H9 (cell line): ENCODE measurements at regions not wholly inside any gene's neighbourhood (a gene's known extent, or its start where the extent isn't known, plus 50 kb on each side); places are given as distances from the start of the nearest gene placed in this dataset.

Experiments used
- DNase-seq: peaks from one replicate; pipeline ENCODE4 v3.0.0-alpha.2; 2017
- H2AFZ ChIP-seq: one replicate; pipeline ENCODE4 v1.6.1; 2013; ENCODE audit warnings: mild to moderate bottlenecking, low read length, control low read depth, moderate library complexity
- H2AK5ac ChIP-seq: 2 replicates; pipeline ENCODE4 v1.6.1; 2013; ENCODE audit warnings: low read length, control low read depth, mixed read lengths; ENCODE audit not compliant: insufficient read length
- H2BK120ac ChIP-seq: one replicate; pipeline ENCODE4 v1.6.1; 2013; ENCODE audit warnings: low read depth, mild to moderate bottlenecking, low read length, control low read depth, inconsistent platforms; ENCODE audit not compliant: poor library complexity, severe bottlenecking
- H2BK12ac ChIP-seq: 2 replicates; pipeline ENCODE4 v1.6.1; 2013; ENCODE audit warnings: low read length, control low read depth, mixed read lengths, low read depth; ENCODE audit not compliant: insufficient read length
- H2BK15ac ChIP-seq: 2 replicates; pipeline ENCODE4 v1.6.1; 2013; ENCODE audit warnings: low read depth, low read length, control low read depth
- H2BK20ac ChIP-seq: one replicate; pipeline ENCODE4 v1.6.1; 2013; ENCODE audit warnings: low read depth, mild to moderate bottlenecking, low read length, control low read depth, inconsistent platforms; ENCODE audit not compliant: poor library complexity, severe bottlenecking
- H2BK5ac ChIP-seq: 2 replicates; pipeline ENCODE4 v1.6.1; 2013; ENCODE audit warnings: low read length, control low read depth, mixed read lengths; ENCODE audit not compliant: insufficient read length
- H3K14ac ChIP-seq: 2 replicates; pipeline ENCODE4 v1.6.1; 2013; ENCODE audit warnings: low read length, control low read depth; ENCODE audit not compliant: insufficient read depth
- H3K18ac ChIP-seq: 2 replicates; pipeline ENCODE4 v1.6.1; 2013; ENCODE audit warnings: low read depth, mild to moderate bottlenecking, mixed read lengths, low read length, control low read depth; ENCODE audit not compliant: insufficient read length
- H3K23ac ChIP-seq: 2 replicates; pipeline ENCODE4 v1.6.1; 2013; ENCODE audit warnings: low read length, control low read depth, mixed read lengths, low read depth; ENCODE audit not compliant: insufficient read length
- H3K23me2 ChIP-seq: 2 replicates; pipeline ENCODE4 v1.6.1; 2013; ENCODE audit warnings: low read depth, mild to moderate bottlenecking, mixed read lengths, low read length, control low read depth; ENCODE audit not compliant: insufficient read length, poor library complexity, severe bottlenecking
- H3K27ac ChIP-seq: 2 replicates; pipeline ENCODE4 v1.5.1; 2013; ENCODE audit warnings: low read length, control low read depth, mixed read lengths, low read depth; ENCODE audit not compliant: insufficient read length
- H3K27me3 ChIP-seq: 2 replicates; pipeline ENCODE4 v1.6.1; 2013; ENCODE audit warnings: low read length, control low read depth, inconsistent platforms; ENCODE audit not compliant: insufficient read depth
- H3K4ac ChIP-seq: 2 replicates; pipeline ENCODE4 v1.6.1; 2013; ENCODE audit warnings: low read depth, mild to moderate bottlenecking, control low read depth, inconsistent platforms, low read length, moderate library complexity
- H3K4me1 ChIP-seq: 2 replicates; pipeline ENCODE4 v1.6.1; 2013; ENCODE audit warnings: low read length, control low read depth, inconsistent platforms; ENCODE audit not compliant: insufficient read depth
- H3K4me2 ChIP-seq: 2 replicates; pipeline ENCODE4 v1.6.1; 2013; ENCODE audit warnings: low read length, control low read depth, mixed read lengths; ENCODE audit not compliant: insufficient read length, insufficient read depth
- H3K56ac ChIP-seq: 2 replicates; pipeline ENCODE4 v1.6.1; 2013; ENCODE audit warnings: low read depth, mild to moderate bottlenecking, mixed read lengths, low read length, control low read depth; ENCODE audit not compliant: insufficient read length
- H3K79me1 ChIP-seq: 2 replicates; pipeline ENCODE4 v1.6.1; 2013; ENCODE audit warnings: low read depth, mild to moderate bottlenecking, moderate library complexity, low read length, control low read depth, inconsistent platforms; ENCODE audit not compliant: insufficient read depth, poor library complexity, severe bottlenecking
- H3K79me2 ChIP-seq: 2 replicates; pipeline ENCODE4 v1.6.1; 2013; ENCODE audit warnings: low read length, control low read depth, inconsistent platforms; ENCODE audit not compliant: insufficient read depth
- H3K9ac ChIP-seq: 2 replicates; pipeline ENCODE4 v1.6.1; 2013; ENCODE audit warnings: low read length, control low read depth, mixed read lengths; ENCODE audit not compliant: insufficient read length; ENCODE audit errors: extremely low read depth
- H3K9me3 ChIP-seq: one replicate; pipeline ENCODE4 v1.6.1; 2013; ENCODE audit warnings: low read depth, low read length, inconsistent platforms; ENCODE audit not compliant: control insufficient read depth
- H3T11ph ChIP-seq: one replicate; pipeline ENCODE4 v1.6.1; 2013; ENCODE audit warnings: mild to moderate bottlenecking, low read length, control low read depth, inconsistent platforms
- H4K20me1 ChIP-seq: one replicate; pipeline ENCODE4 v1.6.1; 2013; ENCODE audit not compliant: control insufficient read depth, insufficient read length, insufficient read depth
- H4K5ac ChIP-seq: 2 replicates; pipeline ENCODE4 v1.6.1; 2013; ENCODE audit warnings: low read depth, mild to moderate bottlenecking, mixed read lengths, low read length, control low read depth; ENCODE audit not compliant: insufficient read length
- H4K8ac ChIP-seq: replicated peaks from 2 replicates; pipeline ENCODE4 v1.6.1; 2013; ENCODE audit warnings: low read length, control low read depth, mixed read lengths, low read depth; ENCODE audit not compliant: insufficient read length
- H4K91ac ChIP-seq: 2 replicates; pipeline ENCODE4 v1.6.1; 2013; ENCODE audit warnings: low read depth, mild to moderate bottlenecking, moderate library complexity, mixed read lengths, low read length, control low read depth; ENCODE audit not compliant: insufficient read length
- H3K27ac Mint-ChIP-seq, 3 experiments: 2 replicates in 2 of 3; 3 replicates in 1 of 3; pipeline ENCODE4 v1.8.0; 2020 to 2021; ENCODE audit warnings: mixed read lengths in 3 of 3, mild to moderate bottlenecking in 1 of 3, moderate library complexity in 1 of 3
- H3K27me3 Mint-ChIP-seq: 2 replicates; pipeline ENCODE4 v1.8.0; 2021; ENCODE audit warnings: low read depth, mild to moderate bottlenecking, moderate library complexity, mixed read lengths
- H3K36me3 Mint-ChIP-seq, 3 experiments: 2 replicates in 2 of 3; 3 replicates in 1 of 3; pipeline ENCODE4 v1.8.0; 2020 to 2021; ENCODE audit warnings: low read depth in 3 of 3, mixed read lengths in 3 of 3; ENCODE audit not compliant: insufficient read depth in 1 of 3
- H3K4me1 Mint-ChIP-seq, 2 experiments: 2 replicates each; pipeline ENCODE4 v1.8.0; 2020; ENCODE audit warnings: mixed read lengths in 2 of 2
- H3K4me3 Mint-ChIP-seq, 2 experiments: 2 replicates in 1 of 2; 3 replicates in 1 of 2; pipeline ENCODE4 v1.8.0; 2020 to 2021; ENCODE audit warnings: mild to moderate bottlenecking in 2 of 2, mixed read lengths in 2 of 2, moderate library complexity in 1 of 2
- H3K9me3 Mint-ChIP-seq, 2 experiments: 2 replicates in 1 of 2; 3 replicates in 1 of 2; pipeline ENCODE4 v1.8.0; 2020; ENCODE audit warnings: mild to moderate bottlenecking in 2 of 2, mixed read lengths in 2 of 2, moderate library complexity in 1 of 2
- WGBS: extraction: QIAGEN DNeasy Blood & Tissue Kit; methylation state at CpG from one replicate; pipeline ENCODE4 v1.1.7; 2013; ENCODE audit warnings: missing lambda C conversion rate, low lambda C conversion rate, mixed read lengths; ENCODE audit not compliant: insufficient read length; ENCODE audit errors: extremely low coverage; 5-methylcytosine and 5-hydroxymethylcytosine counted together
- TF ChIP-seq, protein P1 (sequence below): fragments of 200-600 bp; sonication (generic); conservative IDR thresholded peaks from 3 replicates; pipeline ENCODE4 v1.8.0; 2021; ENCODE audit warnings: antibody characterized with exemption, mild to moderate bottlenecking

DNA sequence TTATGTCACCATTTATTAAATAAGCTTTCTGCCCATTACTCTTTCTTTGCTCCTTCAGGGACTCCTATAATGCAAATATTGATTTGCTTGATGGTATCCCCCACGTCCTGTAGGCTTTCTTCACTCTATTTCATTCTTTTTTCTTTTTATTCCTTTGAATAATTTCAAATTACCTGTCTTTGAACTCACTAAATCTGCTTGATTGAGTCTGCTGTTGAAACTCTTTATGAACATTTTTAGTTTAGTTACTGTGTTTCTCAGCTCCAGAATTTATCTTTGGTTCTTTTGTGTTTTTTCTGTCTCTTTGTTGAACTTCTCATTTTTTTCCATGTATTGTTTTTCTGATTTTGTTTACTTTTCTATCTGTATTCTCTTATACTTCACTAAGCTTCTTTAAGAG lies 254.4 kb upstream of the CCL2 start:
- no peak overlapping the region for H3K23ac ChIP-seq
- peaks cover 5 to 8% of the 10 kb centered on the region in 2 experiments; a peak in 4 of 5 replicates for H3K9me3 Mint-ChIP-seq
- H2AFZ ChIP-seq, result no peak overlapping the region
- no peaks in the 10 kb centered on the region for H3K27me3 Mint-ChIP-seq
- TF ChIP-seq, protein P1, sequence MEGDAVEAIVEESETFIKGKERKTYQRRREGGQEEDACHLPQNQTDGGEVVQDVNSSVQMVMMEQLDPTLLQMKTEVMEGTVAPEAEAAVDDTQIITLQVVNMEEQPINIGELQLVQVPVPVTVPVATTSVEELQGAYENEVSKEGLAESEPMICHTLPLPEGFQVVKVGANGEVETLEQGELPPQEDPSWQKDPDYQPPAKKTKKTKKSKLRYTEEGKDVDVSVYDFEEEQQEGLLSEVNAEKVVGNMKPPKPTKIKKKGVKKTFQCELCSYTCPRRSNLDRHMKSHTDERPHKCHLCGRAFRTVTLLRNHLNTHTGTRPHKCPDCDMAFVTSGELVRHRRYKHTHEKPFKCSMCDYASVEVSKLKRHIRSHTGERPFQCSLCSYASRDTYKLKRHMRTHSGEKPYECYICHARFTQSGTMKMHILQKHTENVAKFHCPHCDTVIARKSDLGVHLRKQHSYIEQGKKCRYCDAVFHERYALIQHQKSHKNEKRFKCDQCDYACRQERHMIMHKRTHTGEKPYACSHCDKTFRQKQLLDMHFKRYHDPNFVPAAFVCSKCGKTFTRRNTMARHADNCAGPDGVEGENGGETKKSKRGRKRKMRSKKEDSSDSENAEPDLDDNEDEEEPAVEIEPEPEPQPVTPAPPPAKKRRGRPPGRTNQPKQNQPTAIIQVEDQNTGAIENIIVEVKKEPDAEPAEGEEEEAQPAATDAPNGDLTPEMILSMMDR, result no peak
- H2BK120ac ChIP-seq, result no peak overlapping the region
- H3K4me1 ChIP-seq, result no peaks in the 10 kb centered on the region
- H4K5ac ChIP-seq, result no peak overlapping the region
- no peak overlapping the region for H2BK15ac ChIP-seq
- H3K23me2 ChIP-seq, result no peaks in the 10 kb centered on the region
- peaks cover 0 to 8% (median 4%) of the 10 kb centered on the region in 3 experiments; a peak in 4 of 7 replicates for H3K36me3 Mint-ChIP-seq
- H3K27ac Mint-ChIP-seq, result no peak overlapping the region; a peak in 1 of 7 replicates
- H3K27ac ChIP-seq, result no peak overlapping the region
- no peak overlapping the region for H2BK5ac ChIP-seq
- H3K27me3 ChIP-seq, result no peaks in the 10 kb centered on the region
- H3K4me1 Mint-ChIP-seq, result no peaks in the 10 kb centered on the region
- no peak for DNase-seq
- H3K14ac ChIP-seq, result no peak overlapping the region
- no peak overlapping the region for H3K4me2 ChIP-seq
- H3K56ac ChIP-seq, result no peak overlapping the region
- H4K20me1 ChIP-seq, result no peaks in the 10 kb centered on the region
- H3K4ac ChIP-seq, result no peak overlapping the region
- H2BK20ac ChIP-seq, result no peak overlapping the region
- H2AK5ac ChIP-seq, result no peak overlapping the region
- WGBS, result no CpG with 5 or more reads among the region's 1 CpG
- no peak overlapping the region for H4K8ac ChIP-seq
- no peak overlapping the region for H3K9ac ChIP-seq
- H3K4me3 Mint-ChIP-seq, result no peak overlapping the region
- no peak overlapping the region for H3T11ph ChIP-seq
- H4K91ac ChIP-seq, result no peak overlapping the region
- no peaks in the 10 kb centered on the region for H3K9me3 ChIP-seq
- H3K79me2 ChIP-seq, result no peaks in the 10 kb centered on the region
- H3K18ac ChIP-seq, result no peak overlapping the region
- H3K79me1 ChIP-seq, result no peaks in the 10 kb centered on the region
- no peak overlapping the region for H2BK12ac ChIP-seq
